Liver (tissue), 8 donors: ENCODE measurements at regions not wholly inside any gene's neighbourhood (a gene's known extent, or its start where the extent isn't known, plus 50 kb on each side); places are given as distances from the start of the nearest gene placed in this dataset.

Source experiments
- DNase-seq: peaks from one replicate; pipeline ENCODE4 v3.0.0-alpha.2; 2017; ENCODE audit warnings: low spot score
- H3K27ac ChIP-seq, 2 donors: one replicate each; pipeline ENCODE4 v1.7.0; 2013; ENCODE audit warnings: inconsistent platforms in 2 of 2, low read length in 2 of 2, control low read depth in 1 of 2, low read depth in 1 of 2, mild to moderate bottlenecking in 1 of 2
- H3K27me3 ChIP-seq, 4 donors: one replicate each; pipeline versions ENCODE4 v1.6.1 to v1.7.0; 2013; ENCODE audit warnings: low read length in 3 of 4, inconsistent platforms in 1 of 4, mild to moderate bottlenecking in 1 of 4, moderate library complexity in 1 of 4; ENCODE audit not compliant: control insufficient read depth in 4 of 4, insufficient read depth in 4 of 4
- H3K36me3 ChIP-seq, 4 donors: one replicate each; pipeline versions ENCODE4 v1.6.1 to v1.7.0; 2013; ENCODE audit warnings: low read length in 3 of 4, mild to moderate bottlenecking in 3 of 4, low read depth in 1 of 4, moderate library complexity in 1 of 4; ENCODE audit not compliant: control insufficient read depth in 4 of 4, insufficient read depth in 3 of 4
- H3K4me1 ChIP-seq, 4 donors: one replicate each; pipeline versions ENCODE4 v1.6.1 to v1.7.0; 2013; ENCODE audit warnings: low read length in 3 of 4, mild to moderate bottlenecking in 3 of 4, moderate library complexity in 1 of 4; ENCODE audit not compliant: control insufficient read depth in 4 of 4, insufficient read depth in 4 of 4
- H3K4me3 ChIP-seq, 3 donors: one replicate each; pipeline versions ENCODE4 v1.6.1 to v1.7.0; 2013; ENCODE audit warnings: low read length in 3 of 3, control low read depth in 1 of 3, low read depth in 1 of 3, mild to moderate bottlenecking in 1 of 3
- H3K9ac ChIP-seq, 2 donors: one replicate each; pipeline ENCODE4 v1.7.0; 2013; ENCODE audit warnings: low read length in 2 of 2, mild to moderate bottlenecking in 2 of 2, moderate library complexity in 2 of 2, control low read depth in 1 of 2, low read depth in 1 of 2
- H3K9me3 ChIP-seq, 4 donors: one replicate each; pipeline versions ENCODE4 v1.6.1 to v1.7.0; 2013; ENCODE audit warnings: low read length in 3 of 4; ENCODE audit not compliant: control insufficient read depth in 4 of 4
- ATF3 ChIP-seq: IDR thresholded peaks from 2 replicates; pipeline ENCODE4 v1.6.1; 2016; ENCODE audit warnings: antibody characterized with exemption
- CTCF ChIP-seq: fragments of 150-350 bp; IDR thresholded peaks from 2 replicates; pipeline ENCODE4 v1.5.1; 2017; ENCODE audit warnings: improper control_type of control experiment, low read depth, low read length; ENCODE audit not compliant: missing input control
- EGR1 ChIP-seq, 2 donors: IDR thresholded peaks; 2 replicates each; pipeline ENCODE4 v1.6.1; 2016 to 2018; ENCODE audit warnings: antibody characterized with exemption in 2 of 2, low read depth in 2 of 2
- FOXA2 ChIP-seq: IDR thresholded peaks from 2 replicates; pipeline ENCODE4 v1.6.1; 2016; ENCODE audit warnings: antibody characterized with exemption
- GABPA ChIP-seq, 2 donors: IDR thresholded peaks in 1 of 2; conservative IDR thresholded peaks in 1 of 2; 2 replicates each; pipeline ENCODE4 v1.6.1; 2016; ENCODE audit warnings: antibody characterized with exemption in 2 of 2, mild to moderate bottlenecking in 1 of 2, moderate library complexity in 1 of 2
- HNF4A ChIP-seq, 2 donors: conservative IDR thresholded peaks; 2 replicates each; pipeline ENCODE4 v1.6.1; 2016; ENCODE audit warnings: antibody characterized with exemption in 2 of 2, mild to moderate bottlenecking in 2 of 2
- JUND ChIP-seq, 2 donors: IDR thresholded peaks; 2 replicates each; pipeline ENCODE4 v1.6.1; 2016; ENCODE audit warnings: antibody characterized with exemption in 2 of 2
- NR2F2 ChIP-seq: IDR thresholded peaks from 2 replicates; pipeline ENCODE4 v1.6.1; 2016; ENCODE audit warnings: antibody characterized with exemption
- RAD21 ChIP-seq, 2 donors: IDR thresholded peaks; 2 replicates each; pipeline ENCODE4 v1.6.1; 2016; ENCODE audit warnings: antibody characterized with exemption in 2 of 2, mild to moderate bottlenecking in 2 of 2
- REST ChIP-seq: IDR thresholded peaks from 2 replicates; pipeline ENCODE4 v1.6.1; 2016; ENCODE audit warnings: antibody characterized with exemption, mild to moderate bottlenecking
- RXRA ChIP-seq, 2 donors: IDR thresholded peaks; 2 replicates each; pipeline ENCODE4 v1.6.1; 2017 to 2018; ENCODE audit warnings: antibody characterized with exemption in 2 of 2, mild to moderate bottlenecking in 1 of 2
- SP1 ChIP-seq: IDR thresholded peaks from 2 replicates; pipeline ENCODE4 v1.6.1; 2018; ENCODE audit warnings: antibody characterized with exemption, mild to moderate bottlenecking
- TAF1 ChIP-seq: conservative IDR thresholded peaks from 2 replicates; pipeline ENCODE4 v1.6.1; 2016; ENCODE audit warnings: antibody characterized with exemption, mild to moderate bottlenecking
- YY1 ChIP-seq: IDR thresholded peaks from 2 replicates; pipeline ENCODE4 v1.6.1; 2016; ENCODE audit warnings: antibody characterized with exemption, mild to moderate bottlenecking
- ZBTB33 ChIP-seq: IDR thresholded peaks from 2 replicates; pipeline ENCODE4 v1.6.1; 2016; ENCODE audit warnings: antibody characterized with exemption
- WGBS: extraction: QIAGEN DNeasy Blood & Tissue Kit; methylation state at CpG from one replicate; pipeline ENCODE4 v1.1.7; 2013; 5-methylcytosine and 5-hydroxymethylcytosine counted together
- donor health status: healthy.
- donor health status: healthy.
- donor health status: healthy.
- donor health status: healthy.
- donor health status: healthy.

GRCh38 chr10:123502983-123503382, 163.2 kb upstream of the GPR26 start:
- Histone ChIP-seq H3K27ac (no peak overlapping the region), H3K27me3 (peaks cover 0 to 2% (median 0%) of the 10 kb centered on the region in 4 donors), H3K9ac (no peak overlapping the region), H3K4me3 (no peak overlapping the region), H3K9me3 (no peaks in the 10 kb centered on the region), H3K36me3 (no peaks in the 10 kb centered on the region), H3K4me1 (no peaks in the 10 kb centered on the region)
- DNase-seq, result no peak
- 58% methylated on average over 1 of the region's 1 CpG for WGBS
- TF ChIP-seq ZBTB33 (no peak), NR2F2 (no peak), EGR1 (IDR thresholded peaks at IDR 0.05; ENCODE audit: low read depth in 2 of 2) (no peak), TAF1 (no peak), GABPA (IDR thresholded peaks at IDR 0.05 in 1 of 2, conservative IDR thresholded peaks at IDR 0.05 in 1 of 2) (no peak), SP1 (no peak), RXRA (IDR thresholded peaks at IDR 0.05) (no peak), REST (no peak), ATF3 (no peak), FOXA2 (no peak), RAD21 (IDR thresholded peaks at IDR 0.05) (no peak), CTCF (no peak)

GRCh38 chr10:123506455-123506854, 159.7 kb upstream of the GPR26 start:
- WGBS, result 86% methylated on average over 2 of the region's 2 CpGs
- DNase-seq, result no peak
- no peak for TF ChIP-seq SP1
- no peak for TF ChIP-seq ZBTB33
- TF ChIP-seq REST, result no peak
- TF ChIP-seq RXRA (IDR thresholded peaks at IDR 0.05), result no peak
- TF ChIP-seq GABPA (IDR thresholded peaks at IDR 0.05 in 1 of 2, conservative IDR thresholded peaks at IDR 0.05 in 1 of 2), result no peak
- no peak for TF ChIP-seq JUND (IDR thresholded peaks at IDR 0.05)
- no peak for TF ChIP-seq YY1
- no peak for TF ChIP-seq RAD21 (IDR thresholded peaks at IDR 0.05)
- TF ChIP-seq CTCF, result no peak
- no peak for TF ChIP-seq ATF3
- no peak for TF ChIP-seq FOXA2
- TF ChIP-seq HNF4A (conservative IDR thresholded peaks at IDR 0.05), result no peak

More at GRCh38 chr10:123506455-123506854, 159.7 kb upstream of the GPR26 start:
- Histone ChIP-seq H3K36me3 (no peaks in the 10 kb centered on the region), H3K4me1 (no peaks in the 10 kb centered on the region), H3K27me3 (peaks cover 0 to 2% (median 0%) of the 10 kb centered on the region in 4 donors), H3K4me3 (no peak overlapping the region), H3K27ac (no peak overlapping the region), H3K9ac (no peak overlapping the region), H3K9me3 (no peaks in the 10 kb centered on the region)
